ENCODE measurements at regions not wholly inside any gene's neighbourhood (a gene's known extent, or its start where the extent isn't known, plus 50 kb on each side); places are given as distances from the start of the nearest gene placed in this dataset.

DNA sequence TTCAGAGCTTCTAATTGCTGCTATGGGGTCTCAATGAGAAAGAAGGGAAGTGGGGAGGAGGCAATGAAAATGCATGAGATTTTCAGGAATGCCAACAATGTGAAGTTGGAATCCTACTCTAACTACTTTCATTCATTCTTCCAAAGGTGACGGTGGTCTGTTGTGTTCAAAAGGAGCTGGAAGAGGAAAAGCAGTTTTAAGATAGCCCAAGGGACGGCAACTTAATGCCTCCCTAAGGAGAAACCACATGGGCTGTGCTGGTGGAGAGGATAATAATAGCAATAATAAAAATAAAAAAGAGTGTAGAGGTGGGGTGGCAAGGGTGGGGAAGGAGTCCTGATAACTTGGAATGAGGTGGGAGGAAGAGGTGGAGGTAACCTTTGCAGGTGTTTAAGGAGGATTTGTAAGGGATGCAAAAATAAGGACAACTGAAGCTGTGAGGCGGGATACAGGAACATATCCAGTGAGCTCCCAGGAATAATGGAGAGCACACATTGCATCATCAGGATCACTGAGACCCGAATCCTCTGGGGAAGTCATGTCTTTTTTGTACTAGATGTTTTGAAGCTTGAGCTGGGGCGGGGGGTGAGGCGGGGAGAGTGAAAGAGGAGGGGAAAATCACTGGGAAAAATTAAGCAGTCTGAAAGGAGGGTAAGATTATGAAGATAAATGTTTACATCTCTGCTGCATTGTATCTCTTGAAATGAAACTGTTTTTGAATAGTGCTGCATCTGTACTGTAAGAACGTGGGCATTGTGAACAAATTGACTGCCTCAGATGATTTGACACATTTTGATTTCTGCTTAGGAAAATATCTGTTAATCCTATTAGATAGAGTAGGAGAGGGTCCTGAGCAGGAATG lies 120.1 kb upstream of the TMEM161B start (continued):
- no peak for TF ChIP-seq HDAC2 (IDR thresholded peaks at IDR 0.05; ENCODE audit: borderline replicate concordance in 1 of 2, low read depth in 2 of 2, low read length in 2 of 2)
- no peak; the same call in 1 of the 2 replicates for TF ChIP-seq JUND (IDR thresholded peaks at IDR 0.05; ENCODE audit: low read length)
- no peak for TF ChIP-seq TBP (IDR thresholded peaks at IDR 0.05; ENCODE audit: low read depth, low read length)
- TF ChIP-seq GTF2F1 (IDR thresholded peaks at IDR 0.05; ENCODE audit: borderline replicate concordance, low read depth, low read length): no peak
- peak in 1 of 2 experiments; percentile 86; a peak in 1 of 3 replicates for TF ChIP-seq EP300 (IDR thresholded peaks at IDR 0.05; ENCODE audit: borderline replicate concordance in 1 of 2, low read depth in 2 of 2, low read length in 2 of 2)
- no peak for TF ChIP-seq SP4 (IDR thresholded peaks at IDR 0.05; ENCODE audit: low read length)
- no peak for TF ChIP-seq CBX5 (IDR thresholded peaks at IDR 0.05; ENCODE audit: low read depth, low read length)
- 0 out of 4 replicates have a peak, but pooled peaks of 1 of the 2 experiments have one; percentile 8 for TF ChIP-seq RAD21 (IDR thresholded peaks at IDR 0.05 in 1 of 2, conservative IDR thresholded peaks at IDR 0.05 in 1 of 2; ENCODE audit: low read depth in 2 of 2, low read length in 2 of 2)
- no peak for TF ChIP-seq NRF1 (IDR thresholded peaks at IDR 0.05; ENCODE audit: low read depth, low read length)
- TF ChIP-seq ZNF274 (IDR thresholded peaks at IDR 0.05; ENCODE audit: borderline replicate concordance, extremely low read depth, low read length): no peak
- TF ChIP-seq KDM4A (IDR thresholded peaks at IDR 0.05; ENCODE audit: low read depth, low read length, severe bottlenecking): no peak
- no peak for TF ChIP-seq CHD1 (IDR thresholded peaks at IDR 0.05; ENCODE audit: low read depth, low read length)
